Right cardiac atrium (tissue), 5 donors: ENCODE measurements at regions not wholly inside any gene's neighbourhood (a gene's known extent, or its start where the extent isn't known, plus 50 kb on each side); places are given as distances from the start of the nearest gene placed in this dataset.
"Not testable (repeated sequence)": the region's sequence is repeated elsewhere in the genome, so short reads cannot be mapped to it uniquely, and the experiment has no call there.

Experiments
- ATAC-seq, 2 donors: fragments of 200-7000 bp; cut with Tn5 transposase; one replicate each; pipeline versions ENCODE4 v1.8.0 to v1.9.1; 2020; ENCODE audit warnings: moderate library complexity in 2 of 2, mild to moderate bottlenecking in 1 of 2
- DNase-seq, 3 donors: peaks; one replicate each; pipeline ENCODE4 v3.0.0-alpha.2; 2020
- H3K27ac ChIP-seq: one replicate; pipeline ENCODE4 v1.5.1; 2013; ENCODE audit warnings: mild to moderate bottlenecking, low read length, control low read depth, moderate library complexity
- H3K27me3 ChIP-seq: one replicate; pipeline ENCODE4 v1.6.1; 2013; ENCODE audit not compliant: control insufficient read depth, insufficient read depth
- H3K4me1 ChIP-seq: one replicate; pipeline ENCODE4 v1.6.1; 2013; ENCODE audit warnings: low read length; ENCODE audit not compliant: control insufficient read depth, insufficient read depth
- H3K4me3 ChIP-seq: one replicate; pipeline ENCODE4 v1.5.1; 2013; ENCODE audit warnings: low read length, control low read depth
- H3K9me3 ChIP-seq: one replicate; pipeline ENCODE4 v1.6.1; 2013; ENCODE audit warnings: low read length; ENCODE audit not compliant: control insufficient read depth
- WGBS: extraction: QIAGEN DNeasy Blood & Tissue Kit; methylation state at CpG from one replicate; pipeline ENCODE4 v1.1.7; 2013; 5-methylcytosine and 5-hydroxymethylcytosine counted together
- intact Hi-C, 4 donors: fragments of 100-400 bp; cut with DNase I; formaldehyde crosslinking; loops; one replicate each; pipeline versions ENCODE4 v1.11.0 to v1.14.0; 2022 to 2023
- donor health status: healthy with polysubstance abuse.
- donor health status: DM: no; HTN: yes; CAD: no.
- donor health status: DM: no; HTN: no; CAD: no.
- donor health status: DM: no; HTN: yes; CAD: no; lungs with severe emphysema.
- donor health status: DM: yes; HTN: yes; CAD: no.

- no peak overlapping the region for H3K27ac ChIP-seq
- 59% methylated on average over 10 of the region's 10 CpGs for WGBS
- no peak for ATAC-seq
- H3K4me3 ChIP-seq = no peak overlapping the region
- H3K4me1 ChIP-seq = peaks cover 2% of the 10 kb centered on the region
- no peak for DNase-seq
- no peaks in the 10 kb centered on the region for H3K9me3 ChIP-seq
- no peaks in the 10 kb centered on the region for H3K27me3 ChIP-seq
- intact Hi-C loops = no loop called here
These were observed 117.4 kb downstream of the IER5 start for GRCh38 chr1:181205901-181206300.

DNA sequence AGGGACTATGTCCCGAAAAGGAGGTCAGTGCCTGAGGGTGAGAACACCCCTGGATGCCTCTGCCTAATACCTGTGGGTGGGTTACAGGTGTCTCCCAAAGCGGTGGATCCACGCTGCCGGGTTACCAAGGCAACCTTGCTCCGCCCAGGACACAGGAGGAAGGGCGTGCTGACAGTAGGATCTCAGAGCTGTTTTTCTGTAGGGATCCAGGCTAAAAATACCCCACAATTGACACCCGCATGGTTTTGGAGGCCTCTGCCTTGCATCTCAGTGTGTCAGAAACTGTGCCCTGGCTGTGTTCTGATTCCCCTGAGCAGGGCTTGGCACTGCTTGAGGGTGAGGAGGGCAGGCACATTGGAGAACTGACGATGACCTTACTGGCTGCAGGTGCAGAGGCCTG, 118.0 kb downstream of the IER5 start:
- ATAC-seq (peak; percentile 57 to 62), DNase-seq (peak in 1 of 3 donors; percentile 57)
- H3K27me3 ChIP-seq = no peaks in the 10 kb centered on the region
- H3K27ac ChIP-seq = no peak overlapping the region
- peaks cover 2% of the 10 kb centered on the region for H3K4me1 ChIP-seq
- no peaks in the 10 kb centered on the region for H3K9me3 ChIP-seq
- no peak overlapping the region for H3K4me3 ChIP-seq
- intact Hi-C loops = no loop called here
- WGBS = 46% methylated on average over 8 of the region's 8 CpGs

- intact Hi-C loops = no loop called here
- 75% methylated on average over 19 of the region's 19 CpGs for WGBS
These were observed 118.7 kb downstream of the IER5 start for GRCh38 chr1:181206979-181207790.

DNA sequence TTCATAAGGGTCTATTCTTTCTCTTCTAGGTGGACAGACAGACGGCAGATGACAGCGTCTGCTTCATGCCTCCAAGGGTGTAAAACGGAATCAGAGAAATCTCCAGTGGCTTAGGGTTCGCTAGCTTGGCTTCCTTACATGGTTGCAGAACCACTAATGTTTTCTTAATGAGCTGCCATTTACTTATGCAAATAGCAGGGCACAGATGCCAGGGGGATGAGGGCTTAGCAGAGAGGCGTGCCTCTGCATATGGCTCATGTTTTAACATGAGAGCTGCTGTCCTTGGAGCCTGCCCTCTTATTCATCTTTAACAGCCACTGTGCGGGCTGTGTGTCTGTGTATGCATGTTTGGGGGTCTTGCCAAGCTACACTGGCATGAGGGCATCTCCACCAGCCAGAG, 119.6 kb downstream of the IER5 start:
- 75% methylated on average over 6 of the region's 6 CpGs for WGBS
- Histone ChIP-seq H3K4me1 (peaks cover 2% of the 10 kb centered on the region), H3K27ac (no peak overlapping the region), H3K9me3 (no peaks in the 10 kb centered on the region), H3K27me3 (no peaks in the 10 kb centered on the region), H3K4me3 (no peak overlapping the region)
- no peak for ATAC-seq
- intact Hi-C loops = no loop called here
- DNase-seq = no peak

More at GRCh38 chr1:181206979-181207790, 118.7 kb downstream of the IER5 start:
- DNase-seq (no peak), ATAC-seq (no peak)
- H3K4me1 ChIP-seq = peaks cover 2% of the 10 kb centered on the region
- H3K27me3 ChIP-seq = no peaks in the 10 kb centered on the region
- no peak overlapping the region for H3K27ac ChIP-seq
- no peaks in the 10 kb centered on the region for H3K9me3 ChIP-seq
- H3K4me3 ChIP-seq = no peak overlapping the region

GRCh38 chr1:181208967-181209366, 120.5 kb downstream of the IER5 start:
- Histone ChIP-seq H3K27me3 (no peaks in the 10 kb centered on the region), H3K9me3 (no peaks in the 10 kb centered on the region), H3K4me3 (no peak overlapping the region), H3K27ac (no peak overlapping the region), H3K4me1 (peaks cover 2% of the 10 kb centered on the region)
- ATAC-seq (no peak), DNase-seq (no peak)
- intact Hi-C loops = no loop called here
- WGBS = 87% methylated on average over 5 of the region's 5 CpGs

GRCh38 chr1:181213056-181213455, 124.6 kb downstream of the IER5 start:
- H3K9me3 ChIP-seq = no peaks in the 10 kb centered on the region
- no peak for ATAC-seq
- intact Hi-C loops = no loop called here
- no peak overlapping the region for H3K27ac ChIP-seq
- no peak for DNase-seq
- no peak overlapping the region for H3K4me3 ChIP-seq
- no peaks in the 10 kb centered on the region for H3K27me3 ChIP-seq
- H3K4me1 ChIP-seq = no peaks in the 10 kb centered on the region
- WGBS = 71% methylated on average over 3 of the region's 3 CpGs

- no peak for DNase-seq
- WGBS = 30% methylated on average over 3 of the region's 3 CpGs
- no peaks in the 10 kb centered on the region for H3K4me1 ChIP-seq
- no peaks in the 10 kb centered on the region for H3K9me3 ChIP-seq
- intact Hi-C loops = no loop called here
- no peak overlapping the region for H3K4me3 ChIP-seq
- no peak overlapping the region for H3K27ac ChIP-seq
- H3K27me3 ChIP-seq = no peaks in the 10 kb centered on the region
- no peak for ATAC-seq
These were observed 128.1 kb downstream of the IER5 start for GRCh38 chr1:181216591-181216994.

GRCh38 chr1:181219938-181220337, 131.4 kb downstream of the IER5 start:
- 78% methylated on average over 4 of the region's 4 CpGs for WGBS
- Histone ChIP-seq H3K4me1 (no peaks in the 10 kb centered on the region), H3K27me3 (no peaks in the 10 kb centered on the region), H3K9me3 (no peaks in the 10 kb centered on the region), H3K4me3 (no peak overlapping the region), H3K27ac (no peak overlapping the region)
- intact Hi-C loops = no loop called here
- no peak for DNase-seq
- ATAC-seq = no peak

GRCh38 chr1:181221078-181221477, 132.6 kb downstream of the IER5 start:
- DNase-seq (no peak), ATAC-seq (peak in 1 of 2 donors; percentile 67)
- Histone ChIP-seq H3K27ac (no peak overlapping the region), H3K4me3 (no peak overlapping the region), H3K4me1 (no peaks in the 10 kb centered on the region), H3K9me3 (no peaks in the 10 kb centered on the region), H3K27me3 (no peaks in the 10 kb centered on the region)
- intact Hi-C loops = no loop called here
- WGBS = 41% methylated on average over 5 of the region's 5 CpGs

DNA sequence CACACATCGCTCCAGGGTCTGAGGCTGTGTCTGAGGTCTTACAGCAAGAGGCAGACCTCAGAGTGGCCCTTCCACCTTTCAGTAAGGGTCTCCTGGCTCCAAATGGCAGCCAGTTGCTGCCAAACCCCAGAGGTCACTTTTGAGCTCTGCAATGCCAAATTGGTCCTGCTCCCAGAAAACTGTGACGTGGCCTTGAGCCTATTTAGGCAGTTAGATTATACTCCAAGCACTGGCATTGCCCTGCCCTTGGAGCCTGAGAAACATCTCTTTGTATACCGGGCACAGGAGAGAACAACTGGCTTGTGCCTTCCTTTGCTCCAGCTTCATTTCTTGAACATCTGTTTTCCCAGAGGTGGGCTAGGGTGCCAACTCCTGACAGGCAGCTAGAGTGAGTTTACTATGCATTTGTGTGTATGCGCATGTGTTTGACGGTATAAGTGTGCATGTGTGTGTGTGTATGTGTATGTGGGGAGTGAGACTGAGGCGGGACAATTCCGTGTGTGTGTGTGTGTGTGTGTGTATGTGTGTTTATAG, 134.5 kb downstream of the IER5 start:
- intact Hi-C loops = no loop called here
- ATAC-seq = peak; percentile 33 to 44

GRCh38 chr1:181226728-181227127, 138.2 kb downstream of the IER5 start:
- H3K27me3 ChIP-seq, ATAC-seq, H3K4me1 ChIP-seq, H3K9me3 ChIP-seq, H3K27ac ChIP-seq, DNase-seq, H3K4me3 ChIP-seq, intact Hi-C loops: not testable (repeated sequence)
- 92% methylated on average over 3 of the region's 4 CpGs for WGBS

More for the DNA sequence above, 134.5 kb downstream of the IER5 start:
- Histone ChIP-seq H3K4me3 (no peak overlapping the region), H3K27me3 (no peaks in the 10 kb centered on the region), H3K4me1 (no peaks in the 10 kb centered on the region), H3K27ac (peak overlapping the region; percentile 61), H3K9me3 (no peaks in the 10 kb centered on the region)
- no peak for DNase-seq
- 79% methylated on average over 7 of the region's 7 CpGs for WGBS
